ENCODE measurements at regions not wholly inside any gene's neighbourhood (a gene's known extent, or its start where the extent isn't known, plus 50 kb on each side); places are given as distances from the start of the nearest gene placed in this dataset.
A peak's percentile ranks its signal among the peaks of the same experiment; 100 is the strongest.

GRCh38 chr6:11952316-11952715 lies 59.8 kb upstream of the HIVEP1 start:
- H3K4me3 ChIP-seq (replicated peaks; ENCODE audit: insufficient read depth, low read length): no peak overlapping the region
- no peaks in the 10 kb centered on the region for H3K27me3 ChIP-seq (ENCODE audit: insufficient read depth, poor library complexity, severe bottlenecking)
- no peak for DNase-seq (ENCODE audit: low read depth in 1 of 2, low spot score in 1 of 2)
- TF ChIP-seq GABPA (IDR thresholded peaks at IDR 0.05; ENCODE audit: low read depth): no peak
- no peak for TF ChIP-seq POLR2AphosphoS5 (IDR thresholded peaks at IDR 0.05; ENCODE audit: low read depth)
- no peak for TF ChIP-seq CTCF (IDR thresholded peaks at IDR 0.05; ENCODE audit: insufficient read depth, low read length)
- no peak for TF ChIP-seq REST (IDR thresholded peaks at IDR 0.05; ENCODE audit: insufficient replicate concordance, low read depth)
- TF ChIP-seq SPI1 (IDR thresholded peaks at IDR 0.05; ENCODE audit: borderline replicate concordance, low read depth): no peak
- H3K27ac ChIP-seq (replicated peaks): no peak overlapping the region

- Histone ChIP-seq H3K27me3 (ENCODE audit: insufficient read depth, poor library complexity, severe bottlenecking) (no peaks in the 10 kb centered on the region), H3K27ac (replicated peaks) (no peak overlapping the region), H3K4me3 (replicated peaks; ENCODE audit: insufficient read depth, low read length) (no peak overlapping the region)
- DNase-seq (ENCODE audit: low read depth in 1 of 2, low spot score in 1 of 2): no peak
- no peak for TF ChIP-seq POLR2AphosphoS5 (IDR thresholded peaks at IDR 0.05; ENCODE audit: low read depth)
These were observed 60.2 kb upstream of the HIVEP1 start for GRCh38 chr6:11951868-11952267.

- Histone ChIP-seq H3K27ac (replicated peaks) (no peak overlapping the region), H3K4me3 (replicated peaks; ENCODE audit: insufficient read depth, low read length) (no peak overlapping the region), H3K27me3 (ENCODE audit: insufficient read depth, poor library complexity, severe bottlenecking) (no peaks in the 10 kb centered on the region)
- DNase-seq (ENCODE audit: low read depth in 1 of 2, low spot score in 1 of 2): no peak
- TF ChIP-seq GABPA (IDR thresholded peaks at IDR 0.05; ENCODE audit: low read depth) (no peak), CTCF (IDR thresholded peaks at IDR 0.05; ENCODE audit: insufficient read depth, low read length) (no peak), SPI1 (IDR thresholded peaks at IDR 0.05; ENCODE audit: borderline replicate concordance, low read depth) (no peak), POLR2AphosphoS5 (IDR thresholded peaks at IDR 0.05; ENCODE audit: low read depth) (no peak)
These were observed 62.0 kb upstream of the HIVEP1 start for GRCh38 chr6:11950109-11950508.

GRCh38 chr6:11947575-11947974 lies 64.5 kb upstream of the HIVEP1 start:
- DNase-seq (ENCODE audit: low read depth in 1 of 2, low spot score in 1 of 2): peak in 1 of 2 experiments; percentile 26
- TF ChIP-seq POLR2AphosphoS5 (IDR thresholded peaks at IDR 0.05; ENCODE audit: low read depth) (no peak), CTCF (IDR thresholded peaks at IDR 0.05; ENCODE audit: insufficient read depth, low read length) (no peak), GABPA (IDR thresholded peaks at IDR 0.05; ENCODE audit: low read depth) (no peak), SPI1 (IDR thresholded peaks at IDR 0.05; ENCODE audit: borderline replicate concordance, low read depth) (no peak), REST (IDR thresholded peaks at IDR 0.05; ENCODE audit: insufficient replicate concordance, low read depth) (no peak)
- Histone ChIP-seq H3K27me3 (ENCODE audit: insufficient read depth, poor library complexity, severe bottlenecking) (no peaks in the 10 kb centered on the region), H3K27ac (replicated peaks) (no peak overlapping the region), H3K4me3 (replicated peaks; ENCODE audit: insufficient read depth, low read length) (no peak overlapping the region)

All from HL-60 (cell line).